ENCODE measurements at regions not wholly inside any gene's neighbourhood (a gene's known extent, or its start where the extent isn't known, plus 50 kb on each side); places are given as distances from the start of the nearest gene placed in this dataset.

GRCh38 chr6:100166956-100167355 is 172.9 kb upstream of the MCHR2 start:
- TF ChIP-seq POLR2A (IDR thresholded peaks at IDR 0.05), result no peak
- TF ChIP-seq, protein P1, sequence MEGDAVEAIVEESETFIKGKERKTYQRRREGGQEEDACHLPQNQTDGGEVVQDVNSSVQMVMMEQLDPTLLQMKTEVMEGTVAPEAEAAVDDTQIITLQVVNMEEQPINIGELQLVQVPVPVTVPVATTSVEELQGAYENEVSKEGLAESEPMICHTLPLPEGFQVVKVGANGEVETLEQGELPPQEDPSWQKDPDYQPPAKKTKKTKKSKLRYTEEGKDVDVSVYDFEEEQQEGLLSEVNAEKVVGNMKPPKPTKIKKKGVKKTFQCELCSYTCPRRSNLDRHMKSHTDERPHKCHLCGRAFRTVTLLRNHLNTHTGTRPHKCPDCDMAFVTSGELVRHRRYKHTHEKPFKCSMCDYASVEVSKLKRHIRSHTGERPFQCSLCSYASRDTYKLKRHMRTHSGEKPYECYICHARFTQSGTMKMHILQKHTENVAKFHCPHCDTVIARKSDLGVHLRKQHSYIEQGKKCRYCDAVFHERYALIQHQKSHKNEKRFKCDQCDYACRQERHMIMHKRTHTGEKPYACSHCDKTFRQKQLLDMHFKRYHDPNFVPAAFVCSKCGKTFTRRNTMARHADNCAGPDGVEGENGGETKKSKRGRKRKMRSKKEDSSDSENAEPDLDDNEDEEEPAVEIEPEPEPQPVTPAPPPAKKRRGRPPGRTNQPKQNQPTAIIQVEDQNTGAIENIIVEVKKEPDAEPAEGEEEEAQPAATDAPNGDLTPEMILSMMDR (IDR thresholded peaks at IDR 0.05), result no peak

All from heart left ventricle (tissue), 13 donors.